ENCODE measurements at regions not wholly inside any gene's neighbourhood (a gene's known extent, or its start where the extent isn't known, plus 50 kb on each side); places are given as distances from the start of the nearest gene placed in this dataset.

DNA sequence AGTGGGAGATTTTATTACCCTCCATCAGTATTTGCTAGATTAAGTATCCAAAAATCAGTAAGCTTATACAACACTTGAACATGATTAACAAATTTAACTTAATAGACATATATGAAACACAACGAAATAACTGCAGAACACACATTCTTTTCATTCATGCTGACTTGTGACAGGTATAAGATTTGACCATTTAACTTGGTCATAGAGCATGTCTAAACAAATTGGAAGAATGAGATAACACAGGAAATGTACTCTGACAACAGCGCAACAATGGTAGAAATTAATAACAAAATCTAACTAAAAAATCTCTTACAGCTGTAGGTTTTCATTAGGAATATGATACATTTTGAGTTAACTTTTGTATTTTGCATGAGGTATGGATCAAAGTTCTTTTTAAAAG, 62.4 kb upstream of the TTLL7 start:
- Histone ChIP-seq H3K4me3 (replicated peaks in 1 of 3; ENCODE audit: insufficient read depth in 1 of 3, low read depth in 1 of 3, low read length in 3 of 3) (no peak overlapping the region), H3K9ac (replicated peaks; ENCODE audit: extremely low read depth, insufficient read depth, low read length) (no peak overlapping the region), H3K9me3 (replicated peaks; ENCODE audit: control insufficient read depth, insufficient read depth, low read length) (no peaks in the 10 kb centered on the region), H3K4me1 (ENCODE audit: control insufficient read depth, extremely low read depth, insufficient read depth, low read length) (no peaks in the 10 kb centered on the region), H3K79me2 (ENCODE audit: control insufficient read depth, insufficient read depth, low read length) (no peaks in the 10 kb centered on the region), H4K20me1 (replicated peaks; ENCODE audit: control insufficient read depth, extremely low read depth, insufficient read depth, low read length) (no peaks in the 10 kb centered on the region), H3K9me1 (replicated peaks; ENCODE audit: control insufficient read depth, extremely low read depth, insufficient read depth, low read length) (no peaks in the 10 kb centered on the region), H3K4me2 (ENCODE audit: insufficient read depth, low read length) (no peak overlapping the region), H2AFZ (ENCODE audit: low read depth, low read length) (no peak overlapping the region), H3K27ac (ENCODE audit: insufficient read depth, low read depth, low read length) (no peak overlapping the region), H3K36me3 (ENCODE audit: control insufficient read depth in 2 of 2, extremely low read depth in 1 of 2, insufficient read depth in 2 of 2, low read length in 2 of 2) (no peaks in the 10 kb centered on the region), H3K27me3 (ENCODE audit: control insufficient read depth in 2 of 2, insufficient read depth in 2 of 2, low read length in 2 of 2) (peaks cover 4 to 6% of the 10 kb centered on the region in 2 experiments)
- DNase-seq (ENCODE audit: low read depth, low spot score) (no peak), FAIRE-seq (no peak)
- BruUV-seq (replicated peaks), result no TSS peak
- ChIA-PET POLR2A (no interaction called here), CTCF (interaction anchor here (0.7 to 1.5 kb wide), 2 partner anchors 19 to 129 kb away, joined by 3 to 4 read pairs; no protein-coding TSS in a partner anchor)
- TF ChIP-seq CTCF (IDR thresholded peaks at IDR 0.05; ENCODE audit: extremely low read depth in 1 of 2, insufficient read depth in 1 of 2, low read depth in 1 of 2, low read length in 2 of 2), result no peak
- TF ChIP-seq MYC (IDR thresholded peaks at IDR 0.05; ENCODE audit: low read depth, low read length), result no peak
- no peak for TF ChIP-seq FOS (IDR thresholded peaks at IDR 0.05; ENCODE audit: borderline replicate concordance, insufficient read depth, low read length)
- TF ChIP-seq POLR2AphosphoS5 (IDR thresholded peaks at IDR 0.05; ENCODE audit: insufficient read depth, low read depth, low read length), result no peak
- TF ChIP-seq POLR2A (IDR thresholded peaks at IDR 0.05; ENCODE audit: low read depth, low read length), result no peak
- TF ChIP-seq GATA2 (IDR thresholded peaks at IDR 0.05; ENCODE audit: insufficient read depth, insufficient read length, low read depth, low read length), result no peak
- TF ChIP-seq JUN (IDR thresholded peaks at IDR 0.05; ENCODE audit: borderline replicate concordance, insufficient read depth, insufficient read length, low read depth), result no peak
- TF ChIP-seq MAX (IDR thresholded peaks at IDR 0.05; ENCODE audit: insufficient read depth, insufficient read length), result no peak
- TF ChIP-seq EZH2 (IDR thresholded peaks at IDR 0.05; ENCODE audit: borderline replicate concordance, low read depth, low read length, severe bottlenecking), result no peak
- intact Hi-C loops (cut with micrococcal nuclease), result no loop called here
- dilution Hi-C loops (cut with MboI; ENCODE audit: extremely low pct_ligation_motif_present, low sequenced_read_pairs), result no loop called here

Measured in endothelial cell of umbilical vein (primary cell).